ENCODE measurements at regions not wholly inside any gene's neighbourhood (a gene's known extent, or its start where the extent isn't known, plus 50 kb on each side); places are given as distances from the start of the nearest gene placed in this dataset.

GRCh38 chr7:26534649-26535482, 243.2 kb downstream of the SNX10 start:
- TF ChIP-seq CTCF (IDR thresholded peaks at IDR 0.05), result no peak
- no peak for TF ChIP-seq POLR2A (IDR thresholded peaks at IDR 0.05)
